Mucosa of descending colon (tissue), 3 donors: ENCODE measurements at regions not wholly inside any gene's neighbourhood (a gene's known extent, or its start where the extent isn't known, plus 50 kb on each side); places are given as distances from the start of the nearest gene placed in this dataset.

Source experiments
- ATAC-seq: fragments of 200-7000 bp; cut with Tn5 transposase; one replicate; pipeline ENCODE4 v1.9.1; 2020; ENCODE audit warnings: mild to moderate bottlenecking, moderate library complexity
- DNase-seq, 3 donors: peaks; one replicate each; pipeline ENCODE4 v3.0.0-alpha.2; 2020
- H3K36me3 ChIP-seq: fragments of 200-600 bp; one replicate; pipeline ENCODE4 v1.8.0; 2021; ENCODE audit warnings: low read depth, mild to moderate bottlenecking
- H3K4me1 ChIP-seq: fragments of 200-600 bp; one replicate; pipeline ENCODE4 v1.8.0; 2021; ENCODE audit warnings: low read depth, mild to moderate bottlenecking
- H3K4me3 ChIP-seq: fragments of 200-600 bp; one replicate; pipeline ENCODE4 v1.8.0; 2021; ENCODE audit warnings: mild to moderate bottlenecking
- H3K9me3 ChIP-seq: fragments of 200-600 bp; one replicate; pipeline ENCODE4 v1.8.0; 2021; ENCODE audit warnings: mild to moderate bottlenecking
- CTCF ChIP-seq: fragments of 200-600 bp; IDR thresholded peaks from one replicate; pipeline ENCODE4 v1.8.0; 2022; ENCODE audit warnings: antibody characterized with exemption, mild to moderate bottlenecking
- intact Hi-C, 2 donors: fragments of 100-400 bp; cut with DNase I in 1 of 2; cut with micrococcal nuclease in 1 of 2; formaldehyde crosslinking; loops; one replicate each; pipeline versions ENCODE4 v1.11.0 to v1.11.1; 2022; cut with DNase I, micrococcal nuclease
- donor health status: DM: no; HTN: no; CAD: no; lungs with moderate emphysema.
- donor health status: DM: no; HTN: no; CAD: no.
- donor health status: DM: no; HTN: yes; CAD: no.

- Histone ChIP-seq H3K9me3 (no peaks in the 10 kb centered on the region), H3K4me3 (no peak overlapping the region), H3K36me3 (no peaks in the 10 kb centered on the region), H3K4me1 (no peaks in the 10 kb centered on the region)
- ATAC-seq (no peak), DNase-seq (no peak)
- intact Hi-C loops = no loop called here
- no peak for TF ChIP-seq CTCF
Observed at GRCh38 chr2:19426144-19426543, 67.7 kb upstream of the OSR1 start.

- Histone ChIP-seq H3K4me1 (no peaks in the 10 kb centered on the region), H3K36me3 (no peaks in the 10 kb centered on the region), H3K4me3 (no peak overlapping the region), H3K9me3 (no peaks in the 10 kb centered on the region)
- no peak for DNase-seq
- intact Hi-C loops = no loop called here
- TF ChIP-seq CTCF = no peak
- no peak for ATAC-seq
Observed at GRCh38 chr2:19425419-19425818, 67.0 kb upstream of the OSR1 start.

GRCh38 chr2:19419211-19419880 lies 60.9 kb upstream of the OSR1 start:
- H3K4me1 ChIP-seq = no peaks in the 10 kb centered on the region
- H3K4me3 ChIP-seq = no peak overlapping the region
- H3K36me3 ChIP-seq = no peaks in the 10 kb centered on the region
- H3K9me3 ChIP-seq = no peaks in the 10 kb centered on the region
- ATAC-seq = no peak
- no peak for TF ChIP-seq CTCF
- intact Hi-C loops = no loop called here
- DNase-seq = no peak

GRCh38 chr2:19416784-19417684 lies 58.6 kb upstream of the OSR1 start:
- intact Hi-C loops = no loop called here
- no peak for ATAC-seq

GRCh38 chr2:19416083-19416482 lies 57.7 kb upstream of the OSR1 start:
- intact Hi-C loops = no loop called here
- Histone ChIP-seq H3K4me3 (no peak overlapping the region), H3K9me3 (no peaks in the 10 kb centered on the region), H3K4me1 (no peaks in the 10 kb centered on the region), H3K36me3 (no peaks in the 10 kb centered on the region)
- no peak for DNase-seq
- ATAC-seq = no peak
- no peak for TF ChIP-seq CTCF

More at GRCh38 chr2:19416784-19417684, 58.6 kb upstream of the OSR1 start:
- Histone ChIP-seq H3K4me3 (no peak overlapping the region), H3K9me3 (no peaks in the 10 kb centered on the region), H3K36me3 (no peaks in the 10 kb centered on the region), H3K4me1 (no peaks in the 10 kb centered on the region)
- no peak for TF ChIP-seq CTCF
- no peak for DNase-seq
